ENCODE measurements at regions not wholly inside any gene's neighbourhood (a gene's known extent, or its start where the extent isn't known, plus 50 kb on each side); places are given as distances from the start of the nearest gene placed in this dataset.
"Not testable (repeated sequence)": the region's sequence is repeated elsewhere in the genome, so short reads cannot be mapped to it uniquely, and the experiment has no call there.

- DNase-seq (ENCODE audit: low read depth), result no peak
These were observed 293.8 kb downstream of the TCERG1L start for GRCh38 chr10:131017566-131018285.

GRCh38 chr10:131018886-131019500, 292.5 kb downstream of the TCERG1L start:
- DNase-seq (ENCODE audit: low read depth), result no peak

GRCh38 chr10:131019696-131020095, 291.8 kb downstream of the TCERG1L start:
- DNase-seq (ENCODE audit: low read depth), result no peak

- no peak for DNase-seq (ENCODE audit: low read depth)
These were observed 290.7 kb downstream of the TCERG1L start for GRCh38 chr10:131020775-131021174.

GRCh38 chr10:131021246-131021895, 290.1 kb downstream of the TCERG1L start:
- DNase-seq (ENCODE audit: low read depth), result no peak

- no peak for DNase-seq (ENCODE audit: low read depth)
These were observed 289.6 kb downstream of the TCERG1L start for GRCh38 chr10:131021969-131022368.

GRCh38 chr10:131022369-131022768, 289.2 kb downstream of the TCERG1L start:
- DNase-seq (ENCODE audit: low read depth), result no peak

- DNase-seq (ENCODE audit: low read depth), result no peak
These were observed 288.5 kb downstream of the TCERG1L start for GRCh38 chr10:131022981-131023380.

- DNase-seq (ENCODE audit: low read depth), result no peak
These were observed 287.0 kb downstream of the TCERG1L start for GRCh38 chr10:131024259-131025131.

- DNase-seq (ENCODE audit: low read depth), result no peak
These were observed 286.2 kb downstream of the TCERG1L start for GRCh38 chr10:131025333-131025732.

- no peak for DNase-seq (ENCODE audit: low read depth)
These were observed 284.3 kb downstream of the TCERG1L start for GRCh38 chr10:131027256-131027655.

GRCh38 chr10:131031346-131031745, 280.2 kb downstream of the TCERG1L start:
- no peak for DNase-seq (ENCODE audit: low read depth)

GRCh38 chr10:131032329-131033165, 279.0 kb downstream of the TCERG1L start:
- no peak for DNase-seq (ENCODE audit: low read depth)

- no peak for DNase-seq (ENCODE audit: low read depth)
These were observed 278.1 kb downstream of the TCERG1L start for GRCh38 chr10:131033166-131034085.

- DNase-seq (ENCODE audit: low read depth), result no peak
These were observed 277.1 kb downstream of the TCERG1L start for GRCh38 chr10:131034451-131034850.

- no peak for DNase-seq (ENCODE audit: low read depth)
These were observed 275.7 kb downstream of the TCERG1L start for GRCh38 chr10:131035779-131036178.

GRCh38 chr10:131038056-131038455, 273.5 kb downstream of the TCERG1L start:
- no peak for DNase-seq (ENCODE audit: low read depth)

GRCh38 chr10:131041031-131041430, 270.5 kb downstream of the TCERG1L start:
- DNase-seq (ENCODE audit: low read depth), result no peak

- no peak for DNase-seq (ENCODE audit: low read depth)
These were observed 270.1 kb downstream of the TCERG1L start for GRCh38 chr10:131041441-131041840.

- DNase-seq (ENCODE audit: low read depth), result not testable (repeated sequence)
These were observed 269.5 kb downstream of the TCERG1L start for GRCh38 chr10:131042015-131042414.
